Aorta (tissue), 5 donors: ENCODE measurements at regions not wholly inside any gene's neighbourhood (a gene's known extent, or its start where the extent isn't known, plus 50 kb on each side); places are given as distances from the start of the nearest gene placed in this dataset.
"Not testable (repeated sequence)": the region's sequence is repeated elsewhere in the genome, so short reads cannot be mapped to it uniquely, and the experiment has no call there.

ENCODE experiments used
- ATAC-seq: fragments of 200-7000 bp; cut with Tn5 transposase; one replicate; pipeline ENCODE4 v1.9.1; 2022; ENCODE audit warnings: moderate library complexity; ENCODE audit not compliant: low FRiP score
- DNase-seq, 2 donors: peaks; one replicate each; pipeline ENCODE4 v3.0.0-alpha.2; 2020
- H3K27ac ChIP-seq, 2 donors: one replicate each; pipeline ENCODE4 v1.5.1; 2013; ENCODE audit warnings: low read length in 2 of 2, mild to moderate bottlenecking in 2 of 2, moderate library complexity in 2 of 2, control low read depth in 1 of 2, inconsistent platforms in 1 of 2, low read depth in 1 of 2
- H3K27me3 ChIP-seq, 2 donors: one replicate each; pipeline ENCODE4 v1.6.1; 2013; ENCODE audit warnings: control low read depth in 1 of 2, low read length in 1 of 2, mild to moderate bottlenecking in 1 of 2, moderate library complexity in 1 of 2; ENCODE audit not compliant: insufficient read depth in 2 of 2, control insufficient read depth in 1 of 2
- H3K36me3 ChIP-seq, 2 donors: one replicate each; pipeline ENCODE4 v1.6.1; 2013; ENCODE audit warnings: control low read depth in 1 of 2, low read length in 1 of 2, mild to moderate bottlenecking in 1 of 2; ENCODE audit not compliant: insufficient read depth in 2 of 2, control insufficient read depth in 1 of 2
- H3K4me1 ChIP-seq, 2 donors: one replicate each; pipeline ENCODE4 v1.6.1; 2013; ENCODE audit warnings: low read length in 2 of 2, control low read depth in 1 of 2, mild to moderate bottlenecking in 1 of 2, moderate library complexity in 1 of 2; ENCODE audit not compliant: insufficient read depth in 2 of 2, control insufficient read depth in 1 of 2
- H3K4me3 ChIP-seq, 2 donors: one replicate each; pipeline ENCODE4 v1.5.1; 2013; ENCODE audit warnings: low read length in 2 of 2, control low read depth in 1 of 2, mild to moderate bottlenecking in 1 of 2
- H3K9me3 ChIP-seq: one replicate; pipeline ENCODE4 v1.6.1; 2013; ENCODE audit warnings: mild to moderate bottlenecking, low read length; ENCODE audit not compliant: control insufficient read depth
- WGBS, 2 donors: extraction: QIAGEN DNeasy Blood & Tissue Kit; methylation state at CpG; one replicate each; pipeline ENCODE4 v1.1.7; 2013; 5-methylcytosine and 5-hydroxymethylcytosine counted together
- intact Hi-C, 2 donors: fragments of 100-400 bp; cut with DNase I; formaldehyde crosslinking; loops; one replicate each; pipeline versions ENCODE4 v1.14.2 to v1.15.0; 2022
- donor health status: healthy with polysubstance abuse.
- donor health status: Bipolar disorder and iron deficiency.
- donor health status: DM: no; HTN: no; CAD: no.
- donor health status: DM: no; HTN: no; CAD: no.
- donor health status: DM: yes; HTN: yes; CAD: no.

GRCh38 chr18:39227769-39228168 is 1662.2 kb upstream of the CELF4 start:
- H3K36me3 ChIP-seq, H3K4me1 ChIP-seq, H3K27me3 ChIP-seq, ATAC-seq, DNase-seq, H3K4me3 ChIP-seq, H3K9me3 ChIP-seq, H3K27ac ChIP-seq, intact Hi-C loops: not testable (repeated sequence)
- 84 to 90% methylated on average over 2 of the region's 2 CpGs for WGBS, 2 donors

- intact Hi-C loops: no loop called here
- no peaks in the 10 kb centered on the region for H3K4me1 ChIP-seq
- 68 to 69% methylated on average over 1 of the region's 1 CpG for WGBS, 2 donors
- no peak overlapping the region for H3K4me3 ChIP-seq
- H3K27ac ChIP-seq: no peak overlapping the region
- H3K27me3 ChIP-seq: no peaks in the 10 kb centered on the region
- ATAC-seq: no peak
- no peaks in the 10 kb centered on the region for H3K36me3 ChIP-seq
- H3K9me3 ChIP-seq: no peaks in the 10 kb centered on the region
- DNase-seq: no peak
Observed at GRCh38 chr18:39225373-39225772, 1659.8 kb upstream of the CELF4 start.

GRCh38 chr18:39223283-39223682 is 1657.7 kb upstream of the CELF4 start:
- ATAC-seq (no peak), DNase-seq (no peak)
- no peaks in the 10 kb centered on the region for H3K27me3 ChIP-seq
- no peaks in the 10 kb centered on the region for H3K4me1 ChIP-seq
- H3K36me3 ChIP-seq: no peaks in the 10 kb centered on the region
- WGBS, 2 donors: 94 to 97% methylated on average over 1 of the region's 1 CpG
- no peak overlapping the region for H3K27ac ChIP-seq
- no peaks in the 10 kb centered on the region for H3K9me3 ChIP-seq
- H3K4me3 ChIP-seq: no peak overlapping the region
- intact Hi-C loops: no loop called here

- WGBS, 2 donors: 81 to 87% methylated on average over 2 of the region's 2 CpGs
- Histone ChIP-seq H3K27me3 (no peaks in the 10 kb centered on the region), H3K27ac (no peak overlapping the region), H3K9me3 (peaks cover 2% of the 10 kb centered on the region), H3K4me3 (no peak overlapping the region), H3K4me1 (no peaks in the 10 kb centered on the region), H3K36me3 (no peaks in the 10 kb centered on the region)
- ATAC-seq: no peak
- intact Hi-C loops: no loop called here
- no peak for DNase-seq
Observed at GRCh38 chr18:39215920-39216319, 1650.3 kb upstream of the CELF4 start.

- WGBS, 2 donors: 86 to 94% methylated on average over 1 of the region's 1 CpG
- ATAC-seq (no peak), DNase-seq (no peak)
- no peaks in the 10 kb centered on the region for H3K4me1 ChIP-seq
- peaks cover under 1% of the 10 kb centered on the region for H3K9me3 ChIP-seq
- intact Hi-C loops: no loop called here
- no peak overlapping the region for H3K4me3 ChIP-seq
- H3K36me3 ChIP-seq: no peaks in the 10 kb centered on the region
- no peaks in the 10 kb centered on the region for H3K27me3 ChIP-seq
- H3K27ac ChIP-seq: no peak overlapping the region
Observed at GRCh38 chr18:39211461-39211860, 1645.9 kb upstream of the CELF4 start.

GRCh38 chr18:39209173-39209572 is 1643.6 kb upstream of the CELF4 start:
- ATAC-seq: no peak
- H3K36me3 ChIP-seq: no peaks in the 10 kb centered on the region
- no peaks in the 10 kb centered on the region for H3K9me3 ChIP-seq
- no peak overlapping the region for H3K4me3 ChIP-seq
- H3K4me1 ChIP-seq: no peaks in the 10 kb centered on the region
- intact Hi-C loops: no loop called here
- WGBS, 2 donors: 69 to 75% methylated on average over 2 of the region's 2 CpGs
- H3K27me3 ChIP-seq: no peaks in the 10 kb centered on the region
- no peak for DNase-seq
- no peak overlapping the region for H3K27ac ChIP-seq

- Histone ChIP-seq H3K4me1 (no peaks in the 10 kb centered on the region), H3K27ac (no peak overlapping the region), H3K27me3 (no peaks in the 10 kb centered on the region), H3K36me3 (no peaks in the 10 kb centered on the region), H3K4me3 (no peak overlapping the region), H3K9me3 (no peaks in the 10 kb centered on the region)
- intact Hi-C loops: no loop called here
- 78 to 83% methylated on average over 2 of the region's 2 CpGs for WGBS, 2 donors
- DNase-seq: no peak
- ATAC-seq: no peak
Observed at GRCh38 chr18:39208729-39209128, 1643.1 kb upstream of the CELF4 start.

GRCh38 chr18:39208190-39208589 is 1642.6 kb upstream of the CELF4 start:
- ATAC-seq: no peak
- 7 to 16% methylated on average over 2 of the region's 2 CpGs for WGBS, 2 donors
- intact Hi-C loops: no loop called here

GRCh38 chr18:39206398-39207103 is 1641.0 kb upstream of the CELF4 start:
- H3K27me3 ChIP-seq, H3K4me1 ChIP-seq, H3K36me3 ChIP-seq, DNase-seq, H3K4me3 ChIP-seq, ATAC-seq, H3K9me3 ChIP-seq, intact Hi-C loops, H3K27ac ChIP-seq: not testable (repeated sequence)
- 91 to 95% methylated on average over 4 of the region's 4 CpGs for WGBS, 2 donors

More at GRCh38 chr18:39208190-39208589, 1642.6 kb upstream of the CELF4 start:
- no peak overlapping the region for H3K27ac ChIP-seq
- no peaks in the 10 kb centered on the region for H3K27me3 ChIP-seq
- H3K9me3 ChIP-seq: no peaks in the 10 kb centered on the region
- H3K36me3 ChIP-seq: no peaks in the 10 kb centered on the region
- no peaks in the 10 kb centered on the region for H3K4me1 ChIP-seq
- no peak for DNase-seq
- no peak overlapping the region for H3K4me3 ChIP-seq
